Rectal smooth muscle tissue (tissue), 1 donor: ENCODE measurements at regions not wholly inside any gene's neighbourhood (a gene's known extent, or its start where the extent isn't known, plus 50 kb on each side); places are given as distances from the start of the nearest gene placed in this dataset.
"Not testable (repeated sequence)": the region's sequence is repeated elsewhere in the genome, so short reads cannot be mapped to it uniquely, and the experiment has no call there.

ENCODE experiments used
- H3K27ac ChIP-seq: one replicate; pipeline ENCODE4 v1.7.0; 2013; ENCODE audit warnings: low read depth, low read length, inconsistent platforms
- H3K27me3 ChIP-seq: one replicate; pipeline ENCODE4 v1.7.0; 2013; ENCODE audit warnings: low read length; ENCODE audit not compliant: control insufficient read depth, insufficient read depth
- H3K36me3 ChIP-seq: one replicate; pipeline ENCODE4 v1.7.0; 2013; ENCODE audit warnings: low read length; ENCODE audit not compliant: control insufficient read depth, insufficient read depth
- H3K4me1 ChIP-seq: one replicate; pipeline ENCODE4 v1.7.0; 2013; ENCODE audit warnings: low read length; ENCODE audit not compliant: control insufficient read depth, insufficient read depth
- H3K4me3 ChIP-seq: one replicate; pipeline ENCODE4 v1.7.0; 2013; ENCODE audit warnings: low read length
- H3K9ac ChIP-seq: one replicate; pipeline ENCODE4 v1.7.0; 2013; ENCODE audit warnings: low read length

GRCh38 chr1:229147072-229147471, 123.8 kb upstream of the RAB4A start:
- H3K36me3 ChIP-seq: no peaks in the 10 kb centered on the region
- H3K4me3 ChIP-seq: no peak overlapping the region
- no peak overlapping the region for H3K27ac ChIP-seq
- H3K27me3 ChIP-seq: no peaks in the 10 kb centered on the region
- no peak overlapping the region for H3K9ac ChIP-seq
- no peaks in the 10 kb centered on the region for H3K4me1 ChIP-seq

GRCh38 chr1:229148041-229148671, 122.8 kb upstream of the RAB4A start:
- no peak overlapping the region for H3K9ac ChIP-seq
- H3K27me3 ChIP-seq: no peaks in the 10 kb centered on the region
- H3K27ac ChIP-seq: no peak overlapping the region

DNA sequence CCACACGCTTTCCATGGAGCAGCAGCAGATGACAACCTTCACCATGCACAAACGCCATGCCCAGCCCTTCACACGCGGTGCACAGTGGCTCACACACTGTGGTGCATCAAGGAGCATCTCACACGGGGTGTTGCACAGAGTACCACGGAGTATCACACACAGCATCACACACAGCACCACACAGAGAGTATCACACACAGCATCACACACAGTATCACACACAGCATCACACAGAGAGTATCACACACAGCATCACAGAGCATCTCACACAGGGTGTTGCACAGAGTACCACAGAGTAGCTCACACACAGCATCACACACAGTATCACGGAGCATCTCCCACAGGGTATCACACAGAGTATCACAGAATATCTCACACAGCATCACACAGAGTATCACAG, 122.2 kb upstream of the RAB4A start:
- Histone ChIP-seq H3K4me3 (no peak overlapping the region), H3K4me1 (no peaks in the 10 kb centered on the region), H3K27me3 (no peaks in the 10 kb centered on the region), H3K27ac (no peak overlapping the region), H3K9ac (no peak overlapping the region), H3K36me3 (no peaks in the 10 kb centered on the region)

More at GRCh38 chr1:229148041-229148671, 122.8 kb upstream of the RAB4A start:
- Histone ChIP-seq H3K4me1 (no peaks in the 10 kb centered on the region), H3K36me3 (no peaks in the 10 kb centered on the region), H3K4me3 (no peak overlapping the region)

- H3K4me1 ChIP-seq: no peaks in the 10 kb centered on the region
- H3K36me3 ChIP-seq: no peaks in the 10 kb centered on the region
- H3K27ac ChIP-seq: no peak overlapping the region
- H3K9ac ChIP-seq: no peak overlapping the region
- H3K4me3 ChIP-seq: no peak overlapping the region
- H3K27me3 ChIP-seq: no peaks in the 10 kb centered on the region
These were observed 121.5 kb upstream of the RAB4A start for GRCh38 chr1:229149435-229149834.

- Histone ChIP-seq H3K27ac (no peak overlapping the region), H3K4me3 (no peak overlapping the region), H3K27me3 (no peaks in the 10 kb centered on the region), H3K4me1 (no peaks in the 10 kb centered on the region), H3K9ac (no peak overlapping the region), H3K36me3 (no peaks in the 10 kb centered on the region)
These were observed 120.4 kb upstream of the RAB4A start for GRCh38 chr1:229150518-229150917.

- not testable (repeated sequence) for H3K4me3 ChIP-seq, H3K4me1 ChIP-seq, H3K9ac ChIP-seq, H3K27me3 ChIP-seq, H3K27ac ChIP-seq, H3K36me3 ChIP-seq
These were observed 119.5 kb upstream of the RAB4A start for GRCh38 chr1:229151412-229151811.

DNA sequence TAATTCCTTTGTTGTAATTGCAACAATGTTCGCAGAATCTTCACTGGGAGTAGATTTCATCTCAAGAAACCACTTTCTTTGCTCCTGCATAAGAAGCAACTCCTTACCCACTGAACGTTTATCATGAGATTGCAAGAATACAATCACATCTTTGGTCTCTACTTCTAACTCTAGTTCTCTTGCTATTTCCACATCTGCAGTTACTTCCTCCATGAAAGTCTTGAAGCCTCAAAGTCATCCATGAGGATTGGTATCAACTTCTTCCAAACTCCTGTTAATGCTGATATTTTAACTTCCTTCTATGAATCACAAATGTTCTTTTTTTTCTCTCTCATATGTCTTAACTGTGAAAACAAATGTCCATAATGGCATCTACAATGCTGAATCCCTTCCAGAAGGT, 118.6 kb upstream of the RAB4A start:
- Histone ChIP-seq H3K4me3 (no peak overlapping the region), H3K9ac (no peak overlapping the region), H3K4me1 (no peaks in the 10 kb centered on the region), H3K27ac (no peak overlapping the region), H3K36me3 (no peaks in the 10 kb centered on the region), H3K27me3 (no peaks in the 10 kb centered on the region)

- H3K27me3 ChIP-seq: no peaks in the 10 kb centered on the region
- no peak overlapping the region for H3K4me3 ChIP-seq
- H3K27ac ChIP-seq: no peak overlapping the region
- H3K9ac ChIP-seq: no peak overlapping the region
- H3K4me1 ChIP-seq: no peaks in the 10 kb centered on the region
- no peaks in the 10 kb centered on the region for H3K36me3 ChIP-seq
These were observed 116.9 kb upstream of the RAB4A start for GRCh38 chr1:229153955-229154548.

GRCh38 chr1:229154811-229155210, 116.1 kb upstream of the RAB4A start:
- no peak overlapping the region for H3K27ac ChIP-seq
- no peaks in the 10 kb centered on the region for H3K36me3 ChIP-seq
- H3K4me3 ChIP-seq: no peak overlapping the region
- no peaks in the 10 kb centered on the region for H3K27me3 ChIP-seq
- H3K9ac ChIP-seq: no peak overlapping the region
- no peaks in the 10 kb centered on the region for H3K4me1 ChIP-seq

DNA sequence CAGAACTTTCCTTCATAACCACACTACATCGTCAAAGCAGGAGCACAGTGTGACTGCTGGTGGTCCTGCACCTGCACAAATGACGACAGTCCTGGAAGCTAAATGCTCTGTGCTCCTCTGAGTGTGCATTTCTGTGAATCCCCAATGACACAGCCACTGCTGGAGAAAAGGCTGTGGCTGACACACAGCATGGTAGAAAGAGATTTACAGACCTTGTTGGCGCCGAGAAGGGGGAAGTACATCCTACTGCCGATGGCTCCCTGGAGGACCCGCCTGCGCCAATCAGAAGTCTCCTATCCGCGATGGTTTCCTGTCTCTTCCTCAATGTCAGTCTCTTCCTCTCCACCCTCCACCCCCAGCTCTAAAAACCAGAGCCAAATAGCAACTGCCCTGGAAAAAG, 115.4 kb upstream of the RAB4A start:
- Histone ChIP-seq H3K9ac (no peak overlapping the region), H3K27me3 (no peaks in the 10 kb centered on the region), H3K4me3 (no peak overlapping the region), H3K27ac (no peak overlapping the region), H3K4me1 (peaks cover 2% of the 10 kb centered on the region), H3K36me3 (no peaks in the 10 kb centered on the region)

- no peak overlapping the region for H3K4me3 ChIP-seq
- H3K27ac ChIP-seq: no peak overlapping the region
- H3K27me3 ChIP-seq: no peaks in the 10 kb centered on the region
- H3K36me3 ChIP-seq: no peaks in the 10 kb centered on the region
- no peak overlapping the region for H3K9ac ChIP-seq
- peaks cover 2% of the 10 kb centered on the region for H3K4me1 ChIP-seq
These were observed 114.0 kb upstream of the RAB4A start for GRCh38 chr1:229156872-229157271.

DNA sequence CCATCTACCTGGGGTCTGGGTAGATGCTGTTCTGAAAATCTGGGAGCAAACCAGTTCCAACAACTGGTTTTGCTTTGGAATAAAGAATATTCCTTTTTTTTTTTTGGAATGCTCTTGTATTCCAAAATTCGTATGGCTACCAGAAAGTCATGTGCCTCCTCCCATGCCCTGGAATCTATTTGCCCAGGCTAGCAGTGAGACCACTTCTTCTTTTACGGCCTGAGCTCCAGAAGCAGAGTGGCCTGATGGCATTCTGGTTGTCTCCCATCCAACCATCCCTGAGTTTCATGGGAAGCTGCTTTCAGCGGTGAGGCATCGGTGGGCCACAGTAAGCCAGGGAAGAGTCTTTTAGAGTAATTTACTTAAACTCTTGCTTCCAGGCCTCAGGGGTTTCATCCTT, 113.4 kb upstream of the RAB4A start:
- no peak overlapping the region for H3K4me3 ChIP-seq
- peaks cover 2% of the 10 kb centered on the region for H3K4me1 ChIP-seq
- H3K27ac ChIP-seq: no peak overlapping the region
- H3K36me3 ChIP-seq: no peaks in the 10 kb centered on the region
- H3K27me3 ChIP-seq: no peaks in the 10 kb centered on the region
- no peak overlapping the region for H3K9ac ChIP-seq

GRCh38 chr1:229158341-229158921, 112.5 kb upstream of the RAB4A start:
- Histone ChIP-seq H3K27me3 (no peaks in the 10 kb centered on the region), H3K4me3 (no peak overlapping the region), H3K9ac (no peak overlapping the region), H3K4me1 (peaks cover 2% of the 10 kb centered on the region), H3K27ac (no peak overlapping the region), H3K36me3 (no peaks in the 10 kb centered on the region)
